Keratinocyte (primary cell): ENCODE measurements at regions not wholly inside any gene's neighbourhood (a gene's known extent, or its start where the extent isn't known, plus 50 kb on each side); places are given as distances from the start of the nearest gene placed in this dataset.

ENCODE experiments used
- DNase-seq: peaks from one replicate; pipeline ENCODE4 v3.0.0-alpha.2; 2011; ENCODE audit warnings: low read depth, missing footprints, low spot score
- FAIRE-seq: peaks from 2 replicates; lab custom pipeline; 2011; peaks lifted over from hg19 to GRCh38; lab: Jason Lieb, UNC
- H2AFZ ChIP-seq: 2 replicates; pipeline ENCODE4 v1.6.0; 2012; ENCODE audit warnings: low read length, control low read depth, inconsistent platforms; ENCODE audit not compliant: control insufficient read depth
- H3K27ac ChIP-seq: 2 replicates; pipeline ENCODE4 v1.5.1; 2011; ENCODE audit warnings: low read length; ENCODE audit not compliant: control insufficient read depth, insufficient read depth
- H3K27me3 ChIP-seq: 3 replicates; pipeline ENCODE4 v1.6.0; 2011; ENCODE audit warnings: low read length; ENCODE audit not compliant: control insufficient read depth, insufficient read depth; ENCODE audit errors: extremely low read depth
- H3K36me3 ChIP-seq, 2 experiments: 2 replicates in 1 of 2; 3 replicates in 1 of 2; pipeline ENCODE4 v1.5.1; 2011; ENCODE audit warnings: low read length in 2 of 2, mild to moderate bottlenecking in 1 of 2; ENCODE audit not compliant: control insufficient read depth in 2 of 2, insufficient read depth in 2 of 2; ENCODE audit errors: extremely low read depth in 1 of 2
- H3K4me1 ChIP-seq: 3 replicates; pipeline ENCODE4 v1.5.1; 2011; ENCODE audit warnings: low read length; ENCODE audit not compliant: control insufficient read depth, insufficient read depth; ENCODE audit errors: extremely low read depth
- H3K4me2 ChIP-seq: 3 replicates; pipeline ENCODE4 v1.6.0; 2011; ENCODE audit warnings: low read depth, low read length; ENCODE audit not compliant: control insufficient read depth, insufficient read depth; ENCODE audit errors: extremely low read depth
- H3K4me3 ChIP-seq, 3 experiments: fragments of 200-600 bp in 1 of 3; sonication (generic) in 1 of 3; 2 replicates in 2 of 3; 3 replicates in 1 of 3; pipeline ENCODE4 v1.5.1; 2011 to 2016; ENCODE audit warnings: low read length in 3 of 3, mild to moderate bottlenecking in 3 of 3, control low read depth in 2 of 3, inconsistent platforms in 1 of 3, low read depth in 1 of 3, mixed read lengths in 1 of 3, mixed run types in 1 of 3, moderate library complexity in 1 of 3; ENCODE audit not compliant: control insufficient read depth in 2 of 3, insufficient read depth in 2 of 3; ENCODE audit errors: extremely low read depth in 1 of 3
- H3K79me2 ChIP-seq: 2 replicates; pipeline ENCODE4 v1.6.0; 2012; ENCODE audit warnings: low read length; ENCODE audit not compliant: control insufficient read depth, insufficient read depth
- H3K9ac ChIP-seq: 3 replicates; pipeline ENCODE4 v1.6.0; 2011; ENCODE audit warnings: low read length; ENCODE audit not compliant: control insufficient read depth, insufficient read depth; ENCODE audit errors: extremely low read depth
- H3K9me1 ChIP-seq: 3 replicates; pipeline ENCODE4 v1.6.0; 2011; ENCODE audit warnings: low read length; ENCODE audit not compliant: control insufficient read depth, insufficient read depth; ENCODE audit errors: extremely low read depth
- H3K9me3 ChIP-seq: 2 replicates; pipeline ENCODE4 v1.5.1; 2012; ENCODE audit warnings: low read depth, low read length; ENCODE audit not compliant: control insufficient read depth
- H4K20me1 ChIP-seq: 3 replicates; pipeline ENCODE4 v1.6.0; 2011; ENCODE audit warnings: low read length; ENCODE audit not compliant: control insufficient read depth, insufficient read depth; ENCODE audit errors: extremely low read depth
- EZH2 ChIP-seq: IDR thresholded peaks from one replicate; pipeline ENCODE4 v1.6.1; 2012; ENCODE audit warnings: inconsistent platforms, mild to moderate bottlenecking, low read length, moderate library complexity
- dilution Hi-C: fragments of 300-500 bp; cut with MboI; formaldehyde crosslinking; loops from one replicate; pipeline ENCODE4 v1.7.0; 2020; ENCODE audit warnings: low sequenced_read_pairs; ENCODE audit not compliant: extremely low pct_ligation_motif_present
- TF ChIP-seq, protein P1 (sequence below), 3 experiments: IDR thresholded peaks in 1 of 3; conservative IDR thresholded peaks in 1 of 3; optimal IDR thresholded peaks in 1 of 3; 2 replicates in 2 of 3; 3 replicates in 1 of 3; pipeline versions ENCODE3 to v1.5.1; 2011; ENCODE audit warnings: low read length in 3 of 3, mild to moderate bottlenecking in 3 of 3, moderate library complexity in 2 of 3, control low read depth in 1 of 3, inconsistent platforms in 1 of 3; ENCODE audit not compliant: insufficient read depth in 2 of 3; ENCODE audit errors: extremely low read depth in 1 of 3

GRCh38 chr4:122047456-122048425 is 95.9 kb upstream of the TRPC3 start:
- Histone ChIP-seq H3K4me3 (no peak overlapping the region), H3K36me3 (no peaks in the 10 kb centered on the region), H4K20me1 (no peaks in the 10 kb centered on the region), H3K4me1 (peaks cover 3% of the 10 kb centered on the region), H3K9me3 (no peaks in the 10 kb centered on the region), H3K4me2 (no peak overlapping the region), H3K79me2 (no peaks in the 10 kb centered on the region), H3K9me1 (no peaks in the 10 kb centered on the region), H2AFZ (no peak overlapping the region), H3K9ac (no peak overlapping the region), H3K27ac (no peak overlapping the region), H3K27me3 (no peaks in the 10 kb centered on the region)
- dilution Hi-C loops = no loop called here
- DNase-seq (no peak), FAIRE-seq (no peak)
- TF ChIP-seq, protein P1, sequence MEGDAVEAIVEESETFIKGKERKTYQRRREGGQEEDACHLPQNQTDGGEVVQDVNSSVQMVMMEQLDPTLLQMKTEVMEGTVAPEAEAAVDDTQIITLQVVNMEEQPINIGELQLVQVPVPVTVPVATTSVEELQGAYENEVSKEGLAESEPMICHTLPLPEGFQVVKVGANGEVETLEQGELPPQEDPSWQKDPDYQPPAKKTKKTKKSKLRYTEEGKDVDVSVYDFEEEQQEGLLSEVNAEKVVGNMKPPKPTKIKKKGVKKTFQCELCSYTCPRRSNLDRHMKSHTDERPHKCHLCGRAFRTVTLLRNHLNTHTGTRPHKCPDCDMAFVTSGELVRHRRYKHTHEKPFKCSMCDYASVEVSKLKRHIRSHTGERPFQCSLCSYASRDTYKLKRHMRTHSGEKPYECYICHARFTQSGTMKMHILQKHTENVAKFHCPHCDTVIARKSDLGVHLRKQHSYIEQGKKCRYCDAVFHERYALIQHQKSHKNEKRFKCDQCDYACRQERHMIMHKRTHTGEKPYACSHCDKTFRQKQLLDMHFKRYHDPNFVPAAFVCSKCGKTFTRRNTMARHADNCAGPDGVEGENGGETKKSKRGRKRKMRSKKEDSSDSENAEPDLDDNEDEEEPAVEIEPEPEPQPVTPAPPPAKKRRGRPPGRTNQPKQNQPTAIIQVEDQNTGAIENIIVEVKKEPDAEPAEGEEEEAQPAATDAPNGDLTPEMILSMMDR (optimal IDR thresholded peaks at IDR 0.05 in 1 of 3, IDR thresholded peaks at IDR 0.05 in 1 of 3, conservative IDR thresholded peaks at IDR 0.05 in 1 of 3; ENCODE audit: extremely low read depth in 1 of 3, insufficient read depth in 2 of 3, low read length in 3 of 3) = no peak
- no peak for TF ChIP-seq EZH2

- H3K27me3 ChIP-seq = no peaks in the 10 kb centered on the region
- no peak overlapping the region for H3K4me2 ChIP-seq
- no peak overlapping the region for H3K4me3 ChIP-seq
- dilution Hi-C loops = no loop called here
- no peaks in the 10 kb centered on the region for H4K20me1 ChIP-seq
- no peak overlapping the region for H3K9ac ChIP-seq
- H3K4me1 ChIP-seq = peaks cover 3% of the 10 kb centered on the region
- H3K79me2 ChIP-seq = no peaks in the 10 kb centered on the region
- TF ChIP-seq, protein P1 (optimal IDR thresholded peaks at IDR 0.05 in 1 of 3, IDR thresholded peaks at IDR 0.05 in 1 of 3, conservative IDR thresholded peaks at IDR 0.05 in 1 of 3; ENCODE audit: extremely low read depth in 1 of 3, insufficient read depth in 2 of 3, low read length in 3 of 3) = no peak
- TF ChIP-seq EZH2 = no peak
- H3K36me3 ChIP-seq = no peaks in the 10 kb centered on the region
- no peaks in the 10 kb centered on the region for H3K9me1 ChIP-seq
- DNase-seq (no peak), FAIRE-seq (no peak)
- H3K9me3 ChIP-seq = no peaks in the 10 kb centered on the region
- no peak overlapping the region for H2AFZ ChIP-seq
- no peak overlapping the region for H3K27ac ChIP-seq
Observed at GRCh38 chr4:122046255-122046654, 94.4 kb upstream of the TRPC3 start.
